ENCODE measurements at regions not wholly inside any gene's neighbourhood (a gene's known extent, or its start where the extent isn't known, plus 50 kb on each side); places are given as distances from the start of the nearest gene placed in this dataset.

GRCh38 chr10:88111294-88111693 lies 247.9 kb downstream of the PTEN start:
- DNase-seq = no peak

GRCh38 chr10:88113232-88113631 lies 249.8 kb downstream of the PTEN start:
- DNase-seq = no peak

- DNase-seq = no peak
Measured at GRCh38 chr10:88113657-88114272, 250.3 kb downstream of the PTEN start.

- no peak for DNase-seq
Measured at GRCh38 chr10:88114368-88114767, 250.9 kb downstream of the PTEN start.

GRCh38 chr10:88115407-88115806 lies 252.0 kb downstream of the PTEN start:
- DNase-seq = no peak

- DNase-seq = no peak
Measured at GRCh38 chr10:88115968-88116367, 252.5 kb downstream of the PTEN start.

GRCh38 chr10:88116481-88116880 lies 253.1 kb downstream of the PTEN start:
- DNase-seq = no peak

GRCh38 chr10:88116971-88117626 lies 253.7 kb downstream of the PTEN start:
- peak; percentile 66 for DNase-seq

GRCh38 chr10:88117869-88118632 lies 254.6 kb downstream of the PTEN start:
- DNase-seq = no peak

- no peak for DNase-seq
Measured at GRCh38 chr10:88118729-88119128, 255.3 kb downstream of the PTEN start.

- DNase-seq = no peak
Measured at GRCh38 chr10:88119160-88119559, 255.7 kb downstream of the PTEN start.

GRCh38 chr10:88120075-88120474 lies 256.6 kb downstream of the PTEN start:
- no peak for DNase-seq

GRCh38 chr10:88120599-88121333 lies 257.3 kb downstream of the PTEN start:
- no peak for DNase-seq

GRCh38 chr10:88121361-88121760 lies 257.9 kb downstream of the PTEN start:
- no peak for DNase-seq

GRCh38 chr10:88122145-88122544 lies 258.7 kb downstream of the PTEN start:
- no peak for DNase-seq

- DNase-seq = no peak
Measured at GRCh38 chr10:88122576-88122975, 259.2 kb downstream of the PTEN start.

GRCh38 chr10:88125766-88126165 lies 262.3 kb downstream of the PTEN start:
- DNase-seq = no peak

GRCh38 chr10:88126699-88127098 lies 263.3 kb downstream of the PTEN start:
- DNase-seq = no peak

- no peak for DNase-seq
Measured at GRCh38 chr10:88127269-88127668, 263.8 kb downstream of the PTEN start.

GRCh38 chr10:88127766-88128165 lies 264.3 kb downstream of the PTEN start:
- no peak for DNase-seq

- DNase-seq = no peak
Measured at GRCh38 chr10:88129013-88129412, 265.6 kb downstream of the PTEN start.

- no peak for DNase-seq
Measured at GRCh38 chr10:88130912-88131311, 267.5 kb downstream of the PTEN start.

GRCh38 chr10:88131511-88132139 lies 268.2 kb downstream of the PTEN start:
- no peak for DNase-seq

Measured in activated naive CD4-positive, alpha-beta T cell treated with anti-CD3 and anti-CD28 coated beads, Interleukin-2, amount 50 U/mL, for 16 hours (primary cell).